Activated CD4-positive, alpha-beta memory T cell treated with anti-CD3 and anti-CD28 coated beads, Interleukin-2, amount 10 ng/mL, durations not matched to agents 7 days and 5 days (primary cell): ENCODE measurements at regions not wholly inside any gene's neighbourhood (a gene's known extent, or its start where the extent isn't known, plus 50 kb on each side); places are given as distances from the start of the nearest gene placed in this dataset.

Experiments
- CTCF ChIA-PET: fragments of 350-600 bp; sonication (Branson Sonifier 250); formaldehyde crosslinking; loops from one replicate; lab custom pipeline; 2021; ENCODE audit warnings: antibody characterized with exemption, inconsistent platforms; lab: Charles Lee
- POLR2A ChIA-PET: fragments of 350-600 bp; sonication (Branson Sonifier 250); formaldehyde crosslinking; loops from one replicate; lab custom pipeline; 2021; ENCODE audit warnings: antibody characterized with exemption; lab: Charles Lee
- DNase-seq: peaks from one replicate; pipeline ENCODE4 v3.0.0-alpha.2; 2020
- H3K27ac Mint-ChIP-seq: one replicate; pipeline ENCODE4 v1.8.0; 2021; ENCODE audit warnings: mild to moderate bottlenecking, mixed read lengths
- H3K27me3 Mint-ChIP-seq: one replicate; pipeline ENCODE4 v1.8.0; 2021; ENCODE audit warnings: mixed read lengths
- H3K36me3 Mint-ChIP-seq: one replicate; pipeline ENCODE4 v1.8.0; 2021; ENCODE audit warnings: low read depth, mixed read lengths
- H3K4me1 Mint-ChIP-seq: one replicate; pipeline ENCODE4 v1.8.0; 2021; ENCODE audit warnings: mixed read lengths
- H3K4me3 Mint-ChIP-seq: one replicate; pipeline ENCODE4 v1.8.0; 2021; ENCODE audit warnings: mild to moderate bottlenecking, mixed read lengths
- H3K9me3 Mint-ChIP-seq: one replicate; pipeline ENCODE4 v1.8.0; 2021; ENCODE audit warnings: mixed read lengths

- Mint-ChIP-seq H3K9me3 (no peaks in the 10 kb centered on the region), H3K4me1 (peaks cover 2% of the 10 kb centered on the region), H3K27ac (no peak overlapping the region), H3K4me3 (no peak overlapping the region), H3K27me3 (no peaks in the 10 kb centered on the region), H3K36me3 (no peaks in the 10 kb centered on the region)
- ChIA-PET CTCF (no interaction called here), POLR2A (no interaction called here)
- no peak for DNase-seq
Measured at GRCh38 chr4:15149839-15150592, 147.7 kb downstream of the CPEB2 start.

GRCh38 chr4:15150631-15151030 lies 148.3 kb downstream of the CPEB2 start:
- Mint-ChIP-seq H3K4me3 (no peak overlapping the region), H3K27me3 (no peaks in the 10 kb centered on the region), H3K36me3 (no peaks in the 10 kb centered on the region), H3K4me1 (peaks cover 2% of the 10 kb centered on the region), H3K9me3 (no peaks in the 10 kb centered on the region), H3K27ac (no peak overlapping the region)
- CTCF ChIA-PET = no interaction called here
- DNase-seq = no peak
- POLR2A ChIA-PET = no interaction called here

- H3K27ac Mint-ChIP-seq = no peak overlapping the region
- ChIA-PET CTCF (no interaction called here), POLR2A (no interaction called here)
- H3K27me3 Mint-ChIP-seq = peaks cover under 1% of the 10 kb centered on the region
- no peak for DNase-seq
- H3K4me1 Mint-ChIP-seq = peaks cover 2% of the 10 kb centered on the region
- no peak overlapping the region for H3K4me3 Mint-ChIP-seq
- no peaks in the 10 kb centered on the region for H3K36me3 Mint-ChIP-seq
- no peaks in the 10 kb centered on the region for H3K9me3 Mint-ChIP-seq
Measured at GRCh38 chr4:15151033-15151432, 148.8 kb downstream of the CPEB2 start.

- ChIA-PET POLR2A (no interaction called here), CTCF (no interaction called here)
- DNase-seq = no peak
- no peaks in the 10 kb centered on the region for H3K36me3 Mint-ChIP-seq
- H3K4me3 Mint-ChIP-seq = no peak overlapping the region
- peaks cover 3% of the 10 kb centered on the region for H3K27me3 Mint-ChIP-seq
- no peak overlapping the region for H3K27ac Mint-ChIP-seq
- H3K4me1 Mint-ChIP-seq = peaks cover 2% of the 10 kb centered on the region
- no peaks in the 10 kb centered on the region for H3K9me3 Mint-ChIP-seq
Measured at GRCh38 chr4:15153662-15154061, 151.4 kb downstream of the CPEB2 start.

GRCh38 chr4:15158406-15159091 lies 156.3 kb downstream of the CPEB2 start:
- POLR2A ChIA-PET = no interaction called here
- H3K4me1 Mint-ChIP-seq = no peaks in the 10 kb centered on the region
- CTCF ChIA-PET = no interaction called here
- DNase-seq = no peak
- no peak overlapping the region for H3K27ac Mint-ChIP-seq
- no peak overlapping the region for H3K4me3 Mint-ChIP-seq
- H3K36me3 Mint-ChIP-seq = no peaks in the 10 kb centered on the region
- no peaks in the 10 kb centered on the region for H3K9me3 Mint-ChIP-seq
- peaks cover 3% of the 10 kb centered on the region for H3K27me3 Mint-ChIP-seq

- Mint-ChIP-seq H3K4me3 (no peak overlapping the region), H3K9me3 (no peaks in the 10 kb centered on the region), H3K36me3 (no peaks in the 10 kb centered on the region), H3K27me3 (peaks cover 3% of the 10 kb centered on the region), H3K4me1 (no peaks in the 10 kb centered on the region), H3K27ac (no peak overlapping the region)
- CTCF ChIA-PET = no interaction called here
- no peak for DNase-seq
- POLR2A ChIA-PET = no interaction called here
Measured at GRCh38 chr4:15159477-15160019, 157.3 kb downstream of the CPEB2 start.

- peaks cover 8% of the 10 kb centered on the region for H3K27me3 Mint-ChIP-seq
- no peak for DNase-seq
- POLR2A ChIA-PET = no interaction called here
- CTCF ChIA-PET = no interaction called here
- H3K9me3 Mint-ChIP-seq = no peaks in the 10 kb centered on the region
- H3K4me3 Mint-ChIP-seq = no peak overlapping the region
- no peaks in the 10 kb centered on the region for H3K36me3 Mint-ChIP-seq
- H3K4me1 Mint-ChIP-seq = no peaks in the 10 kb centered on the region
- no peak overlapping the region for H3K27ac Mint-ChIP-seq
Measured at GRCh38 chr4:15161439-15161838, 159.2 kb downstream of the CPEB2 start.

GRCh38 chr4:15162046-15162445 lies 159.8 kb downstream of the CPEB2 start:
- Mint-ChIP-seq H3K27me3 (peaks cover 11% of the 10 kb centered on the region), H3K4me1 (no peaks in the 10 kb centered on the region), H3K9me3 (no peaks in the 10 kb centered on the region), H3K36me3 (no peaks in the 10 kb centered on the region), H3K4me3 (no peak overlapping the region), H3K27ac (no peak overlapping the region)
- ChIA-PET CTCF (interaction anchor here (0.7 kb wide), 1 partner anchor 33 kb away, joined by 3 read pairs; no protein-coding TSS in a partner anchor), POLR2A (no interaction called here)
- DNase-seq = no peak

- ChIA-PET POLR2A (no interaction called here), CTCF (interaction anchor here (0.7 kb wide), 1 partner anchor 32 kb away, joined by 3 read pairs; no protein-coding TSS in a partner anchor)
- Mint-ChIP-seq H3K27ac (no peak overlapping the region), H3K4me1 (no peaks in the 10 kb centered on the region), H3K4me3 (no peak overlapping the region), H3K36me3 (no peaks in the 10 kb centered on the region), H3K27me3 (peaks cover 11% of the 10 kb centered on the region), H3K9me3 (no peaks in the 10 kb centered on the region)
- no peak for DNase-seq
Measured at GRCh38 chr4:15162465-15163283, 160.4 kb downstream of the CPEB2 start.

- Mint-ChIP-seq H3K27me3 (peaks cover 11% of the 10 kb centered on the region), H3K36me3 (no peaks in the 10 kb centered on the region), H3K4me3 (no peak overlapping the region), H3K4me1 (no peaks in the 10 kb centered on the region), H3K27ac (no peak overlapping the region), H3K9me3 (no peaks in the 10 kb centered on the region)
- POLR2A ChIA-PET = no interaction called here
- no peak for DNase-seq
- CTCF ChIA-PET = no interaction called here
Measured at GRCh38 chr4:15163284-15163645, 161.0 kb downstream of the CPEB2 start.

- DNase-seq = no peak
- CTCF ChIA-PET = no interaction called here
- H3K4me3 Mint-ChIP-seq = no peak overlapping the region
- H3K27ac Mint-ChIP-seq = no peak overlapping the region
- no peaks in the 10 kb centered on the region for H3K4me1 Mint-ChIP-seq
- no peaks in the 10 kb centered on the region for H3K9me3 Mint-ChIP-seq
- no peaks in the 10 kb centered on the region for H3K36me3 Mint-ChIP-seq
- POLR2A ChIA-PET = no interaction called here
- peaks cover 11% of the 10 kb centered on the region for H3K27me3 Mint-ChIP-seq
Measured at GRCh38 chr4:15164571-15164970, 162.3 kb downstream of the CPEB2 start.

GRCh38 chr4:15167743-15168142 lies 165.5 kb downstream of the CPEB2 start:
- no peak overlapping the region for H3K4me3 Mint-ChIP-seq
- CTCF ChIA-PET = interaction anchor here (0.8 kb wide), 1 partner anchor 52 kb away, joined by 3 read pairs; no protein-coding TSS in a partner anchor
- no peaks in the 10 kb centered on the region for H3K4me1 Mint-ChIP-seq
- peaks cover 2% of the 10 kb centered on the region for H3K9me3 Mint-ChIP-seq
- H3K27ac Mint-ChIP-seq = no peak overlapping the region
- DNase-seq = no peak
- peaks cover 11% of the 10 kb centered on the region for H3K27me3 Mint-ChIP-seq
- H3K36me3 Mint-ChIP-seq = no peaks in the 10 kb centered on the region
- POLR2A ChIA-PET = no interaction called here

GRCh38 chr4:15168759-15169158 lies 166.5 kb downstream of the CPEB2 start:
- DNase-seq = no peak
- POLR2A ChIA-PET = no interaction called here
- Mint-ChIP-seq H3K9me3 (peaks cover 2% of the 10 kb centered on the region), H3K4me1 (no peaks in the 10 kb centered on the region), H3K36me3 (no peaks in the 10 kb centered on the region), H3K4me3 (no peak overlapping the region), H3K27ac (no peak overlapping the region), H3K27me3 (peaks cover 11% of the 10 kb centered on the region)
- CTCF ChIA-PET = interaction anchor here (0.8 kb wide), 1 partner anchor 51 kb away, joined by 3 read pairs; no protein-coding TSS in a partner anchor
